ENCODE measurements at regions not wholly inside any gene's neighbourhood (a gene's known extent, or its start where the extent isn't known, plus 50 kb on each side); places are given as distances from the start of the nearest gene placed in this dataset.

GRCh38 chr5:62956597-62956996, 378.0 kb downstream of the LRRC70 start:
- WGBS (ENCODE audit: insufficient coverage, insufficient replicate concordance, low lambda C conversion rate, missing lambda C conversion rate): 19% methylated on average over 2 of the region's 2 CpGs
- intact Hi-C loops (cut with micrococcal nuclease; ENCODE audit: unreplicated experiment): no loop called here
- ChIA-PET POLR2A (no interaction called here), SMC1A (ENCODE audit: uncharacterized antibody, unreplicated experiment) (no interaction called here), RAD21 (ENCODE audit: unreplicated experiment) (no interaction called here), CTCF (interaction anchor here (0.7 kb wide), 1 partner anchor 10 kb away, joined by 3 read pairs; no protein-coding TSS in a partner anchor)
- Histone ChIP-seq H3K79me2 (ENCODE audit: control insufficient read depth, insufficient read depth, low read length) (no peaks in the 10 kb centered on the region), H3K27me3 (replicated peaks in 1 of 2; ENCODE audit: control insufficient read depth in 2 of 2, insufficient read depth in 2 of 2, low read length in 1 of 2) (no peaks in the 10 kb centered on the region), H3K9ac (ENCODE audit: control insufficient read depth, insufficient read depth, low read length) (no peak overlapping the region), H3K36me3 (ENCODE audit: control insufficient read depth in 2 of 2, insufficient read depth in 2 of 2, low read length in 1 of 2) (no peaks in the 10 kb centered on the region), H3K4me3 (no peak overlapping the region), H3K27ac (ENCODE audit: control insufficient read depth, insufficient read depth) (no peak overlapping the region), H4K20me1 (ENCODE audit: control insufficient read depth, insufficient read depth) (no peaks in the 10 kb centered on the region), H3K4me2 (ENCODE audit: control insufficient read depth, insufficient read depth) (no peak overlapping the region), H3K9me3 (replicated peaks; ENCODE audit: control insufficient read depth, insufficient read depth, low read length) (no peaks in the 10 kb centered on the region), H3K4me1 (ENCODE audit: control insufficient read depth, insufficient read depth, low read length) (no peaks in the 10 kb centered on the region), H2AFZ (ENCODE audit: control insufficient read depth, low read depth, low read length) (no peak overlapping the region)
- DNase-seq (ENCODE audit: low read depth, low spot score) (no peak), ATAC-seq (no peak), FAIRE-seq (no peak)
- no peak for TF ChIP-seq EZH2 (IDR thresholded peaks at IDR 0.05; ENCODE audit: borderline replicate concordance, control insufficient read depth, low read depth, low read length)
- TF ChIP-seq TCF3 (IDR thresholded peaks at IDR 0.05; ENCODE audit: borderline replicate concordance, insufficient read depth, low read depth, low read length): no peak
- no peak for TF ChIP-seq TBL1XR1 (IDR thresholded peaks at IDR 0.05; ENCODE audit: low read depth, low read length)
- TF ChIP-seq YY1 (IDR thresholded peaks at IDR 0.05; ENCODE audit: low read depth, low read length): no peak
- TF ChIP-seq NFYB (IDR thresholded peaks at IDR 0.05; ENCODE audit: insufficient read depth, low read depth, low read length): no peak
- TF ChIP-seq BCLAF1 (IDR thresholded peaks at IDR 0.05): no peak
- TF ChIP-seq PAX8 (IDR thresholded peaks at IDR 0.05): no peak
- TF ChIP-seq NR2C2 (IDR thresholded peaks at IDR 0.05; ENCODE audit: borderline replicate concordance, control insufficient read depth, insufficient read length, low read depth): no peak
- TF ChIP-seq KLF5 (IDR thresholded peaks at IDR 0.05; ENCODE audit: partially characterized antibody): no peak
- no peak for TF ChIP-seq RAD51 (IDR thresholded peaks at IDR 0.05)
- TF ChIP-seq, protein P1, sequence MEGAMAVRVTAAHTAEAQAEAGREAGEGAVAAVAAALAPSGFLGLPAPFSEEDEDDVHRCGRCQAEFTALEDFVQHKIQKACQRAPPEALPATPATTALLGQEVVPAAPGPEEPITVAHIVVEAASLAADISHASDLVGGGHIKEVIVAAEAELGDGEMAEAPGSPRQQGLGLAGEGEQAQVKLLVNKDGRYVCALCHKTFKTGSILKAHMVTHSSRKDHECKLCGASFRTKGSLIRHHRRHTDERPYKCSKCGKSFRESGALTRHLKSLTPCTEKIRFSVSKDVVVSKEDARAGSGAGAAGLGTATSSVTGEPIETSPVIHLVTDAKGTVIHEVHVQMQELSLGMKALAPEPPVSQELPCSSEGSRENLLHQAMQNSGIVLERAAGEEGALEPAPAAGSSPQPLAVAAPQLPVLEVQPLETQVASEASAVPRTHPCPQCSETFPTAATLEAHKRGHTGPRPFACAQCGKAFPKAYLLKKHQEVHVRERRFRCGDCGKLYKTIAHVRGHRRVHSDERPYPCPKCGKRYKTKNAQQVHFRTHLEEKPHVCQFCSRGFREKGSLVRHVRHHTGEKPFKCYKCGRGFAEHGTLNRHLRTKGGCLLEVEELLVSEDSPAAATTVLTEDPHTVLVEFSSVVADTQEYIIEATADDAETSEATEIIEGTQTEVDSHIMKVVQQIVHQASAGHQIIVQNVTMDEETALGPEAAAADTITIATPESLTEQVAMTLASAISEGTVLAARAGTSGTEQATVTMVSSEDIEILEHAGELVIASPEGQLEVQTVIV (IDR thresholded peaks at IDR 0.05; ENCODE audit: borderline replicate concordance, partially characterized antibody): no peak
- no peak for TF ChIP-seq MXI1 (IDR thresholded peaks at IDR 0.05; ENCODE audit: low read depth, low read length)
- TF ChIP-seq RB1 (IDR thresholded peaks at IDR 0.05; ENCODE audit: borderline replicate concordance): no peak
- no peak for TF ChIP-seq CEBPB (IDR thresholded peaks at IDR 0.05; ENCODE audit: borderline replicate concordance in 1 of 2, low read depth in 2 of 2, low read length in 2 of 2)
- in situ Hi-C loops (cut with MboI): no loop called here
- BruUV-seq (replicated peaks): no TSS peak

All from GM12878 (cell line).